ENCODE measurements at regions not wholly inside any gene's neighbourhood (a gene's known extent, or its start where the extent isn't known, plus 50 kb on each side); places are given as distances from the start of the nearest gene placed in this dataset.
"Not testable (repeated sequence)": the region's sequence is repeated elsewhere in the genome, so short reads cannot be mapped to it uniquely, and the experiment has no call there.

DNA sequence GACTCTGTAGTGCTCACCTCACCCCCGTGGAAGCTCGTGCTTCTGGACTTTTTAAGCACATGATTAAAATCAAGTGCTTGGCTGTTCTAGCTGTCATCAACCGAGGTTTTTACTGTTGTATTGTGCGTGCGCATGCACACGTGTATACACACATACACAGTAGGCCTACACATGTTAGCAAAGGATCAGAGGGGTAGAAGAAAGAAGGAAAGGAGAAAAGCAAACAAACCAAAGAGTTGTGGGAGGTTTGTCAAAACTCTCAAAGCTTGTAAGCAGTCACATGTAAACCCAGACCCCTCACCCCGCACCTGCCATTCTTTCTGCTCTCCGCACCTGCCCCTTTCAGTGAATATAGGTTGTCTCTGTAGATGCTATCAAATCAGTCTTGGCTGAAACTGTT, 311.8 kb downstream of the HS3ST1 start:
- no peak for DNase-seq

DNA sequence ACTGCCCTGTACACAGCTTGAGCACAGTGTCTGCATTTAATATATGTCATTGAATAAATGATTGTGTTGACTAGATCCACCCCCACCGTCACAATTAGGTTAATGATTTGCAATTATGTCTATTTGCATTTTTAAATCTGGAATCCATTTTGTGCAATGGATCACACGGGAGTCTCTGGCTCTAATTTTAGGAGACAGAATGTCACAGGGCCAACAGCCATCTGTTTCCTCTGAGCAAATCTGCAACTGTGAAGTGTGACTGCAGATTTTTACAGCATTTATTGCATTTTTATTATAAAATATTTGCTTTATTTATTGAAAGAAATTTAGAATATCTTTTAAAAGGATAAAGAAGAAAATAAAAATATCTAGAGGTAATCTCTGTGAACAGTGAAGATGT, 316.8 kb downstream of the HS3ST1 start:
- DNase-seq, result no peak

DNA sequence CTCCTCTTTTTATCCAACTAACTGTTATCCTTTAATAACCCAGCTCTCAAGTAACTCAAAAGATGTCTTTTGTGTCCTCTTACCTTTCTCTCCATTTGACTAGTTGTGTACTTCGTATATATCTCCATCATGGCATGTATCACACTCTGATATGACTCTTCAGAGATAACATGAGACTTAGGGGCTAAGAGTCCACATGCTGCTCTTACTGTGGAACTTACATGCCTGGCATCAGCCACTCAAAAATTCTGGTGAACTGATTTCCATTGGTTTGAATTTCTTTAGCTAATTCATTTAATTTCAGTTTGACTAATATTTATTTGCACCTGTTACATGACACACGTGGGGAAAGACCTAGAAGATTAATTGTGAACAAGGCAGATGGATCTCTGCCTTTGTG, 317.3 kb downstream of the HS3ST1 start:
- DNase-seq, result no peak

DNA sequence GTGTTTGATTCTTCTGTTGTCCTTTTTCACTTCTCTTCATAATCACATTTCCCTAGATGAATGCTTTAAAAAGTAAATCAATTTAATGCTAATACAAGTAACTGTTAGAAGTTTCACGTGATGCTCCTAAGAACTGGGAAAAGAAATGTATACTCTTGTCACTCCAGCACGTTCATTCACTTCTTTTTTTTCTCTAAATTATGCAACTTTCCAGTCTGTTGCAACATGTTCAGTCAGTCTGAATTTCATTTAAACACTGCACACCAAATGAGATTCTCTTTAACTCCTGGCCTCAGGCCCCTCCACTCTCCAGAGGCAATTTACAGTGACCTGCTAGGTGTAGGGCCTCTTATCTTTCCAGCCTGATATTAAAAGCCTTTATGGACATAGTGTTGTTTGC, 321.9 kb downstream of the HS3ST1 start:
- no peak for DNase-seq

DNA sequence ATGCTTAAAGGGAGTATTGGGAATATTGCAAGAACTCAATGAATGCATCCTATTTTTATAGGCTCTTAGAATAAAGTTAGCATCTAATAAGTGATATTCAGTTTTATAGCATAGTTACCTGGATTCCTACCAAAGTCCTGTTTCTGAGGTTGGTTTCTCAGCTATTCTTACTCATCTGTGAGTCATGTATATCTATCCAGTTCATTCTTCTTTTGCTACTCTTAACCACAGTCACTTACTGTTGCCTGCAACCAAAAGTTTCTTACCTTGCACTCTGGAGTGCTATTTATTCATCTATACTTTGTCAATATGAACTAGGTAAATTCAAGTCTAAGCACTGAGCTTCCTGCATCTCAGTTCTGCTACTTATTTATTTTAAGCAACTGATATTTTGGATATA, 322.5 kb downstream of the HS3ST1 start:
- no peak for DNase-seq

DNA sequence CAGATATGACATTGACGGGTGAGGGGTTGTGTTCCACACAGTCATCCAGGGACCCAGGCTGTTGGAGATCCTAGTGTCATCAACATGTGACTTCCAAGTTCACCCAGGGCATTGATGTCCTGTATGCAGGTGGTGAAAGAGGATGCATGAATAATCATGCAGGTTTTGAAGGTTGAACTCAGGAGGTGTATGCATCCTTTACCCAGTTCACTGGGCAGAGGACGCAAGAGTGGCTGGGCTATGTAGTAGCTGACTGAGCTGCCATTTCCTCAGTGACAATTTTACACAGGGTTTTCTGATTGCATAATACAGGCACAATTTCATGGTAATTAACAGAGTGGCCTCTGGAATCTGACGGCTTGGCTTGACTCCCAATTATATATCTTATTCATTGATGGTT, 323.0 kb downstream of the HS3ST1 start:
- DNase-seq, result no peak

DNA sequence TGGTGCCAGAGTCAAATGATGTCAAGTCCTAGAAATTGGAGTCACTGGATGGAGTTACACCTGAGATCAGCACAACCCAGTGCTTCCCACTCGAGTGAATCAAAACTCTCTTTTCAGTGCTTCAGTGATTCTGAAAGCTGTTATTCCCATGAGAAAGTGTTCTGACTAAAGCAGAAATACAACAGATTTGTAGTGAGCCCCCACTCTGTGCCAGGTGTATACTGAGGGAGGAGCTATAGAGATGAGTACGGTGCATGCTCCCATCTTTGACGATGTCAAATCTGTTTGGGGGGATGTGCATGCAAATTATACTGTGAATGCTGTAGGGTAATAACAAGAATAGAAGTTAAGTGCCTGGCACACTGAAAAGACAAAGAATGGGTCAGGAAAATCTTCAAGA, 330.2 kb downstream of the HS3ST1 start:
- no peak for DNase-seq

DNA sequence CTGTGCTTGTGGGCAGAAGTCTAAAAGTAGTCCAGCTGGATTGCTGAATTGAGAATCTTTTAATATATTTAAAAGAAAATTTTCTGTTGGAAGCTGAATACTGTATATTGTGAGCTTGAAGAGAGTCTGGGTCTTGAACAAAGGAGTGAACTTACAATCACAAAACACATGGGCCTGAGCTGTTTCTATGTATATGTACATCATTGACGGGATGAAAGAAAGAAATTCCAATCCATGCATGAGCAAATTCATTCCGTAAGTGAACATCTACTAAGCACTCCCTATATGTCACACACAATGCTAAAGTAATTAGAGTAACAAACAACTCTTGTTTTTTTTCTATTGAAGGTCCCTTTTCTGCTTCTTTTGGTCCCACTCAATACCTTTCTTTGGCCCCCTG, 331.0 kb downstream of the HS3ST1 start:
- no peak for DNase-seq

DNA sequence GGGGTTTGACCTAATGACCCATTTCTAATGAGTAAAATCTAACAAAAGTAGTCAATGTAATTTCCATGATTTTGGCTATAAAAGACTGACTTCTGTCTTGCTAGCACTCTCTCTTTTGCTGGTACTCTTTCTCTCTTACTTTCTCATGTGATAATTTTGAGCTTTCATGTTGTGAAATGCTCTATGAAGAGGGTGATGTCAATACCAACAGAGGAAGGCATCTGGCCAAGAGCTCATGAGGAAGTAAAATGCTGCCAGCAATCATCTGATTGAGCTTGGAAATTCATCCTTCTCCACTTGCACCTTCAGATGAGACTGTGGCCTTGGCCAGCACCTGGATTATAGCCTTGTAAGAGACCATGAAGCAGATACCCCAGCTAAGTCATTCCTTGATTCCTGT, 347.7 kb downstream of the HS3ST1 start:
- no peak for DNase-seq

DNA sequence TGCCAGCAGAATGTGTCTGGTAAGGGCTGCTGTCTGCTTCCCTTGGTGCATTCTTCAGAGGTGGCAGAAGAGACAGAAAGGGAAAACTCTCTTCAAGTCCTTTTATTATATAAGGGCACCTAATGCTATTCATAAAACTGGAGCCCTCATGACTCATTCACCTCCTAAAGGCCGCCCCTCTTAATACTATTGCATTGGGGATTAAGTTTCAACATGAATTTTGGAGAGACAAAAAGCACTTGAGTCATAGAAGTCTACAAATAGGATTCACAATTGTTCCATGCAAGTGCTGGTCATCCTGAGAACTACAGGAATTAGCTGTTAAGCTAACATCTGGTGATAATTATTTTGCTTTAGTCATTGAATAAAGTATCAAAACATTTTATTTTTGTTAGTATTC, 349.5 kb downstream of the HS3ST1 start:
- DNase-seq, result no peak

DNA sequence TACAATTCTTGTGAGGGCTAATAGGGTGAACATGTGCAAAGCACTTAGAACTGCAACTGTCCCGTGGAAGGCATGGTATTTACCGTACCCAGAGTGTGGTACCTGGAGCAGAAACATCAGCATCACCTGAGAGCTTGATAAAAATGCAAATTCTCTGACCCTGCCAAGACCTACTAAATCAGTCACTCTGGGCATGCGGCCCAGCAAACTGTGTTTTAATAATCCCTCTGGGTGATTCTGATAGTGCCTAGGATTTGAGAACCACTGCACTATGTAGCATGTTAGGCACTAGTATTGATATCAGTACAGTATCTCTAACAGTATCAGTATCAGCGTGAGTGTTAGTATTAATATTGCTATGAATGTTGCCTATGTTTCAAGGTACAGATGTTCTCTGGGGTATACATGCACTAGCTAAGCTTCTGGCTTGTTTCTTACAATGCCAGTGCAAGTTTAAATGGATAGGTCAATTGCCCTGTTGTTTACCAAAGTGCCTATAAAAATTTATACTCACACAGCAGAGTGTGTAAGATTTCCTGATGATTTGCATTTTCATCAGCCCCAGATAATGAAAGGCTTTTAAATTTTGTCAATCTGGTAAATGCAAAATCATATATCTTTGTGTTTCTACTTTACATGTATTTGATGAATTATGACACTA, 354.0 kb downstream of the HS3ST1 start:
- no peak for DNase-seq

DNA sequence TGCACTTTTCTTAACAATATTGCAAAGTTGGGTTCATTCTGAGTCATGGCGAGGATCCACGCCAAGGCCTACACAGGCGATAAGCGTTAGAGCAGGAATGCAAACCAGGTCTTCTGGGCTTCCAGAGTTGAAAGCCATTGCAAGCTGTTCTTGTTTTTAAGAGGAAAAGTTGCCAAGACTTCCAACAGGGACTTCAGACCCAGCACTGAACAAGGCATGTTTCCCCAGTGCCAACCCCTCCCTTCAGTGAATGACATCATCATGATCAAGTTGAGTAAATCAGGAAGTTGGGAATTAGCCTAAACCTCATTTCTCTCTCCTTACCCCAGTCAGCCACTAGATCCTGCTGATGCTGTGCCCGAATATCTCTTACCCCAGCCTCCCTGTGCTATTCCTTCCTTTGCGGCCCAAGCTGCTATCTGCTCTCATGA, 355.1 kb downstream of the HS3ST1 start:
- DNase-seq, result no peak

DNA sequence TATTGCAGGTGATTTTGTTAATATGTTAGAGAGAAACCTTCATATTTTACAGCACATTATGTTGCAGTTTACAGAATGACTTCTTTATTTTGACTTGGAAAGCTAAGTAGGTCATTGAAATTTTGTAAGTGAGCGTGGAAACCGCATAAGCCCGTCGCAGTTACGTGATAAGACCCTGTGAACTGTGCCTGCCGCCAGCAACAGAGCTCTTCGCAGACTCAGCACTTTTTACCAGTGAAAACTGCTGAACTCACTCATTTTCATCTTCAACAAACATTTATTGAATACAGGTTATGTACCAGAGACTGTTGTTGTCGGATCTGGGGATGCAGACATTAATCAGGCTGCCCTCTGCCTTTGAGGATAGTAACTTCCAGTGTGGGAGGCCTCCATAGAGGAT, 355.7 kb downstream of the HS3ST1 start:
- no peak for DNase-seq

DNA sequence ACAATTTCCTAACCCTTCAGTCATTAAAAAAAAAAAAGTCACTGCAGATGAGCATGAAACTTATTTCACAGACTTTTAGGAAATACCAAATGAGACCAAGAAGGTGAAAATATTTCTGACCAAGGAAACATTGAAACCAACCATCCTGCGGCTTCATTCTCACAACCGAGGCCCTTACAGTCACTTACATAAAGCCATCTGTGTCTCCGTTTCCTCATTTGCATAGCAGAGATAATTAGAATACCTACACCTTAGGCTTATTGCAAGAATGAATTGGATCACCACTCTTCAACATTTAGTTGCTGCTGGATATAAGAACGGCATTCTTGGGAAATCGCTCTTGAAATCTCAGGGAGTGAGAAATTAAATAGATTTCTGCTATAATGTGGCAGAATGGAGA, 356.2 kb downstream of the HS3ST1 start:
- no peak for DNase-seq

DNA sequence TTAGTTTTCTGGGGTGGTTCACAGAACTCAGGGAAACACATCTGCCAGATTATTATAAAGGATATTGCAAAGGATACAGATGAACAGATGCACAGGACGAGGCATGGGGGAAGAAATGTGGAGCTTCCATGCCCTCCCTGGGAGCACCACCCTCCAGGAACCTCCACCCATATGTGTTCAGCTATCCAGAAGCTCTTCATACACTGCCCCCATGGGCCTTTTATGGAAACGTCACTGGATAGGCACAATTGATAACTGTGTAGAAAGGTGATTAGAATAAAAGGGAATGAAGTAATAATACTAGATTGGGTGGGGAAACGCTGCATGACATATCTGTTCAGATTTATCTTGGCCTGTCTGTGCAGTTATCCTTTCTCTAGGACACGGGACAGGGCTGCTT, 357.9 kb downstream of the HS3ST1 start:
- DNase-seq, result no peak

DNA sequence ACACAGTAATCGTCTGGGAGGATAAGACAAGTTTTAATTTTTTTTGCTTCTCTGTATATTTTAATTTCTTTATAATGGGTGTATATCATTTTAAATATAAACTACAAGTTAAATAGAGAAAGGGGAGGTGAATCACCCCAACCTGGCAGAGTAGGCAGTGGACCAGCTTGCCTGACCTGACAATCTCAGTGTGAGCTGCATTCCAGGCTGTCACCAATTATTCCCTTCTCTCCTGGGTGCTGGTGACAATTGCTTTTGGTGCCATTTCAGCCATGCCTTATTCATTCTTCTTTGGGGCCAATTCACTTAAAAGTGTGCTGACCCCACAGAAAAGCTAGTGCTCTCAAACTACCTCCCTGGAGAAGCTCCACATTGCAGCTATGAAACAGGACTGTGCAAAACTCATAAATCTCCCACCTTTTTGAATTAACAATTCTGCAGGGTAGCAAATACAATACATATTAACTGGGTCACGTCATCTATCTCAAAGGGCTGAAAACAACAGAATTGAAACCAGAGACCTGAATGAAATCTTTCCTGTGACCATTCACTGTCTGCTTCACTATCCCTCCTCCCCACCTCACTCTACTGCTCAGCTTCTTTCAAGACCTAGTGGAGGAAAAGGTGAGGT, 359.0 kb downstream of the HS3ST1 start:
- no peak for DNase-seq

DNA sequence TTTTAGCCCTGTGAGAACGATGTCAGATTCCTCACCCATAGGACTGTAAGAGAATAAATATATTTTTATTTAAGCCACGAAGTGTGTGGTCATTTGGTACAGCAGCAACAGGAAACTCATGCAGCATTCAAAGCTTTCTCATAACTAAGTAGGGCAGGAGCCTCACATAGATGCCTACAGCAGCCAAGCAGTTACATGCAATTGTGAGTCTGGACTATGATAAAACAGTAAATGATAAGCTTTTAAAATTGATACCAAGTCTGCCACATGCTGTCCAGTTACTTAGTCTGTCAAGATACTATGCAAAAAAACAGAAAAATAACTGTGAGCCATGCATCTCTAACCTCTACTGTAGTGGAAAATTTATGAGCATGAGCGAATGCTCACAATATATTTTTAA, 359.6 kb downstream of the HS3ST1 start:
- DNase-seq, result no peak

DNA sequence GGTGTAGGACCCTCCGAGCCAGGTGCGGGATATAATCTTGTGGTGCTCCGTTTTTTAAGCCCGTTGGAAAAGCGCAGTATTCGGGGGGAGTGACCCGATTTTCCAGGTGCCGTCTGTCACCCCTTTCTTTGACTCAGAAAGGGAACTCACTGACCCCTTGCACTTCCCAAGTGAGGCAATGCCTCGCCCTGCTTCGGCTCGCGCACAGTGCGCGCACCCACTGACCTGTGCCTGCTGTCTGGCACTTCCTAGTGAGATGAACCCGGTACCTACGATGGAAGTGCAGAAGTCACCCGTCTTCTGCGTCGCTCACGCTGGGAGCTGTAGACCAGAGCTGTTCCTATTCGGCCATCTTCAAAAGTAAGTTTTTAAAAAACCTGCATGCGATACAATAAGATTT, 362.1 kb downstream of the HS3ST1 start:
- DNase-seq, result not testable (repeated sequence)

DNA sequence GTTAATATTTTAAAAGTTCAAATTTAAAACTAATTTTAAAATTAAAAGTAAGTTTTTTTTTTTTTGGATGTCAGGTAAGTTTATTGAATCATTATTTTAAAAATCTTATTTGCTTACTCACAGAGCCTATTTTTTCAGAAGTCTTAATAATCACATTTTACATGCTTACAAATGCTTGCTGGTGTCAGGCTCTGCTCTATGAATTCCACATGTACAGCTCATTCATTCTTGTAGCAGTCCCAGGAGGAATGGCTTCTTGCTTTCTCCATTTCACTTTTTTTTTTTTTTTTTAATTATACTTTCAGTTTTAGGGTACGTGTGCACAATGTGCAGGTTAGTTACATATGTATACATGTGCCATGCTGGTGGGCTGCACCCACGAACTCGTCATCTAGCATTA, 368.1 kb downstream of the HS3ST1 start:
- not testable (repeated sequence) for DNase-seq

DNA sequence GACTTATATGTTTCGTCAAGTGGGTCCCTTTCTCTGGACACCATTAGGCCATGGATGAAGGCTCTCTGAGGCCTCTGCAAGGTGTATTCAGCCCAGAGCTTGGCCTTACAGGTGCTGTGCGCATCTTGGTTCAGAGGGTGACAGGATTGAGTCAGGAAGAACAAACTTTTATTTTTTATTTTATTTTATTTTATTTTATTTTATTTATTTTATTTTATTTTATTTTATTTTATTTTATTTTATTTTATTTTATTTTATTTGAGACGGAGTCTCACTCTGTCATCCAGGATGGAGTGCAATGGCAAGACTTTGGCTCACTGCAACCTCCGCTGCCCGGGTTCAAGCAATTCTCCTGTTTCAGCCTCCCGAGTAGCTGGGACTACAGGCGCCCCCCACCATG, 370.4 kb upstream of the CLNK start:
- DNase-seq, result not testable (repeated sequence)

DNA sequence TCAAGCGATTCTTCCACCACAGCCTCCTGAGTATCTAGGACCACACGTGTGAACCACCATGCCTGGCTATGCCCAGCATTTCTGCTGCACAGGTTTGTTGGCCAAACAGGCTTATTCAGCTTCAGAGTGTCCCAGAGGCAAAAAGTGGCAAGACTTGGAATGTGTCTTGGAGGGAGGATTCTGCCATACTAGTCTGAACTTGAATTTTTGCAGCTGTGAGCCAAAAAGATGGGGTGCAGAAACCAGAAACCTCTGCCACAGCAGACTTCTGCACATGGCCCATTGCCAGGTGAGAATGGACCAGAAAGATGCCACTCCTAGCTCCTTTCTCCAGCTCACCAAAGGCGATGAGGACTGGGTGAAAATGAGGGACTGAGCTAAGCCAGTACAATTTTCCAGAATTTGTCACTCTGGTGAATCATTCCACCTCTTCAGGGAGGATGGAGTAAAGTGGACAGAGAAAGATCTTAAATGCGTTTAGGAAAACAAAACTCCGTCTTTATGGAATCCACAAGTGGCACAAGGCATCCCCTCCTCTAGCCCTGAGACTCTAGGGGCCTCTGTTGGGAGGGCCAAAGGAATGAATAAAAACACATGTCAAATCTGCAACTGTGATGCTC, 369.1 kb upstream of the CLNK start:
- DNase-seq, result no peak

DNA sequence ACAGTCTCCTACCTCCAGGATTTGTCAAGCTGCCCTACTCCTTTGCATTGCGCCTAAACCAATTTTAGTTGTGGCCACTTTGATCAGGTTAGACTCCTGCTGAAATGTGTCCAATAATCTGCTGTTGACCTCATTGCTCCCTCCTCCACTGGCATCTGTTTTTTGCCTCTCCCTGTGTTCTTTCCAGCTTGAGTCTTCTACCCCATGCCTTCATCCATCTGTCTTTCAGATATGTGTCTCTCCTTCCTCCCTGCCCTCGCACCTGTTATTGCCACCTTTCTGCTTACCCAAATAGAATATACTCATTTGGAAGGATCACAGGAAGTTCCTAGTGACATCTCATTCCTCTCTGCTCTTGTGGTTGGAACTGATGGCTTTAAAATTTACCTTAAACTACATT, 366.6 kb upstream of the CLNK start:
- DNase-seq, result no peak

DNA sequence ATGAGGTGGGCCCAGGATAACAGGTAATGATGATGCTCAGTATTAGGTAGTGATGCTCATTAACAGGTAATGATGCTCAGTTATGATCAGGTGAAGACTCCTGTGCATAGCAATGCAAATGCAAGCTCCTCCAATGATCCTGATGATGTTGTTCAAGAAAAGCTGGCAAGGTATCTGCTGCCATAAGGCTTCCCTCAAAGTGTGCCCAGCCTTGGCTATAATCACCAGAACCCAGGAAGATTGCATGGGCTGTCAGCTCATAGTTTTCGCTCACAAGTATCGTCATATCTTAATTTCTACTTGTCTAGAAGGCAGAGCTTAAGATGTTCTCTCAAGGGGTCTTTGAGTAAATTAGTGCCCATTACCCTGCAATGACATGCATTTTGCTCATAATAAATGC, 366.2 kb upstream of the CLNK start:
- DNase-seq, result no peak

DNA sequence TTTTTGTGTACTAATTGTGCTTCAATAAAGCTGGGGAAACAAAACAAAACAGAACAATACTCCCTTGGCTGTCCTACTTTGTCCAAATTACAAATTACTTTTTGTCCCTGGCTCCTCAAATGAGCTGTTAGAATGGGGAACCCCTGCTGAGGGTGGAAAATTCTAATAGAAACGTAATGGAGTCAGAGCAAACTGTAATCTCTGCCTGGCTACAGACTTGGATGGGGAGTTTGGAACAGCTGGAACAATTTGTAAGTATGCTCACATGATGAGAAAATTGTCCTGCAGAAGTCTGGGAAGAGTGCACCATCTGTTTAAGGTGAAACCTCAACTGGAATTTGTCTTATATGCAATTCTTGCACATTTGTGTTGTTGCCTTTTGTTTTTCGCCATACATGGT, 364.4 kb upstream of the CLNK start:
- DNase-seq, result no peak

DNA sequence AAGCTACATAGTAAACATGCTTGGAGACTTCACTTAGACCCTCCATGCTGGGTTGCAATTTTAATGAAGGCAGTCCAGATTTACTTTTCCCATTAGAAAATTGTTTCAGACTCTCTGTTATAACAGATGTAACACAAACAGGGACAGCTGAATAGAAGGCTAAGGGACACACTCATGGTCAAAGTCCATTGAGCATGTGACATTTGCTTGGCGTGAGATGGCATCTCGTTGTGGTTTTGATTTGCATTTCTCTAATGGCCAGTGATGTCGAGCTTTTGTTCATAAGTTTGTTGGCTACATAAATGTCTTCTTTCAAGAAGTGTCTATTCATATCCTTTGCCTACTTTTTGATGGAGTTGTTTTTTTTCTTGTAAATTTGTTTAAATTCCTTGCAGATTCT, 358.2 kb upstream of the CLNK start:
- DNase-seq, result no peak

Measured in EL (cell line).